BE2C (cell line): ENCODE measurements at regions not wholly inside any gene's neighbourhood (a gene's known extent, or its start where the extent isn't known, plus 50 kb on each side); places are given as distances from the start of the nearest gene placed in this dataset.
A peak's percentile ranks its signal among the peaks of the same experiment; 100 is the strongest.

Experiments
- DNase-seq: peaks from one replicate; pipeline ENCODE4 v3.0.0-alpha.2; 2020
- H3K27me3 ChIP-seq: fragments of 250-450 bp; sonication (Bioruptor Pico); 2 replicates; pipeline ENCODE4 v1.5.1; 2020; ENCODE audit warnings: mild to moderate bottlenecking
- H3K36me3 ChIP-seq: fragments of 250-450 bp; sonication (Bioruptor Pico); 2 replicates; pipeline ENCODE4 v1.5.1; 2020; ENCODE audit warnings: mild to moderate bottlenecking
- H3K4me1 ChIP-seq: fragments of 250-450 bp; sonication (Bioruptor Pico); 2 replicates; pipeline ENCODE4 v1.5.1; 2020
- H3K4me3 ChIP-seq: 2 replicates; pipeline ENCODE4 v1.5.1; 2011; ENCODE audit warnings: low read depth, low read length
- H3K9me3 ChIP-seq: fragments of 250-450 bp; sonication (Bioruptor Pico); 2 replicates; pipeline ENCODE4 v1.5.1; 2020
- TF ChIP-seq, protein P1 (sequence below): IDR thresholded peaks from 2 replicates; pipeline ENCODE4 v1.5.1; 2012; ENCODE audit warnings: mild to moderate bottlenecking, low read depth, low read length

DNA sequence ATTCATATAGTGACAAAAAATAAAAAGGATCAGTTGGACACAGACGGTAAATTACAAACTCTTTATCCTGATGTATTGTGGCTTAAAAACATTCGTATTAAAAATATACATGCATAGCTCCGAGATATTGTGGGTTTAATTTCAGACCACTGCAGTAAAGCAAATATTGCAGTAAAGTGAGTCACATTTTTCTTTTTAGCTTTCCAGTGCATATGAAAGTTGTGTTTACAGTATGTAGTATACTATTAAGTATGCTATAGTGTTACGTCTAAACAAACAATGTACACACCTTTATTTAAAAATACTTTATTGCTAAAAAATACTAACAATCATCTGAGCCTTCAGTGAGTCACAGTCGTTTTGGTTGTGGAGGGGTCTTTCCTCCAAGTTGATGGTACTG lies 551.8 kb downstream of the CETN3 start:
- no peaks in the 10 kb centered on the region for H3K36me3 ChIP-seq
- H3K4me1 ChIP-seq = no peaks in the 10 kb centered on the region
- no peaks in the 10 kb centered on the region for H3K9me3 ChIP-seq
- H3K4me3 ChIP-seq = no peak overlapping the region
- TF ChIP-seq, protein P1, sequence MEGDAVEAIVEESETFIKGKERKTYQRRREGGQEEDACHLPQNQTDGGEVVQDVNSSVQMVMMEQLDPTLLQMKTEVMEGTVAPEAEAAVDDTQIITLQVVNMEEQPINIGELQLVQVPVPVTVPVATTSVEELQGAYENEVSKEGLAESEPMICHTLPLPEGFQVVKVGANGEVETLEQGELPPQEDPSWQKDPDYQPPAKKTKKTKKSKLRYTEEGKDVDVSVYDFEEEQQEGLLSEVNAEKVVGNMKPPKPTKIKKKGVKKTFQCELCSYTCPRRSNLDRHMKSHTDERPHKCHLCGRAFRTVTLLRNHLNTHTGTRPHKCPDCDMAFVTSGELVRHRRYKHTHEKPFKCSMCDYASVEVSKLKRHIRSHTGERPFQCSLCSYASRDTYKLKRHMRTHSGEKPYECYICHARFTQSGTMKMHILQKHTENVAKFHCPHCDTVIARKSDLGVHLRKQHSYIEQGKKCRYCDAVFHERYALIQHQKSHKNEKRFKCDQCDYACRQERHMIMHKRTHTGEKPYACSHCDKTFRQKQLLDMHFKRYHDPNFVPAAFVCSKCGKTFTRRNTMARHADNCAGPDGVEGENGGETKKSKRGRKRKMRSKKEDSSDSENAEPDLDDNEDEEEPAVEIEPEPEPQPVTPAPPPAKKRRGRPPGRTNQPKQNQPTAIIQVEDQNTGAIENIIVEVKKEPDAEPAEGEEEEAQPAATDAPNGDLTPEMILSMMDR = no peak
- H3K27me3 ChIP-seq = no peaks in the 10 kb centered on the region
- no peak for DNase-seq

DNA sequence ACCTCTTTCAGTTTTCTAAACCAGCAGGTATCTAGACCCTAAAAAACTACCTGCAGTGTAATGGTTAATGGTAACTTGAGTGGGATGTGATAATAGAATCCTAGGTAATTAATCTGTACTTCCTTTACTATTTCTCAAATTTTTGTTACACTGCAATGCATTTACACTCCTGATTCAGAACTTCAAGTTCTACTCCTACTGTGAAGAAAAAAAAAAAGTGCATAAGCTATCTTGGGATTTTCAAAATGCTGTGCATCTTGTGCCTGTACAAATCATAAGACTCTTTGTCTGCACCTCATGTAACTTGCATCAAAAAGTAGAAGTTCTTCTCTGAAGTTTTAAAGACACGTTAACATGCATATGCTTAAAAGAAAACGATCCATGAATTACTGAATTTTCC lies 554.1 kb downstream of the CETN3 start:
- no peak for DNase-seq
- Histone ChIP-seq H3K4me3 (no peak overlapping the region), H3K27me3 (no peaks in the 10 kb centered on the region), H3K9me3 (no peaks in the 10 kb centered on the region), H3K36me3 (no peaks in the 10 kb centered on the region), H3K4me1 (no peaks in the 10 kb centered on the region)
- TF ChIP-seq, protein P1 = no peak

DNA sequence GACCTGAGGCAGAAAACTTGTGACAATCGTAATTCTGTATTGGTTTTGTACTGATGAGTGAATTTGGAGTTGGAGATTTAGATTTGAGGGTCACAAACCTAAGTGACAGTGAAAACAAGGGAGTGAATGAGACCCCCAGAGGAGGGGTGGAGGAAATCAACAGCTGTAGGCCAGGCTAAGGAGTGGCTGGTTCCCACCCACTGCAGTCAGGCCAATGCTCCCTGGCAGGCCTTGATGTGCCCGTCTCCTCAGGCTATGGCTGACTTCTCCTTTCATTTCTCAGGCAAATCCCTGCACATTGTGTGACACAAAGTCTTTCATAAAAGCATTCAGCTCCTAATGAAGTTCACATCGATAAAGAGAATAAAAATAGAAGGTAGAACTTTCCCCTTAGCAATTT lies 557.6 kb downstream of the CETN3 start:
- Histone ChIP-seq H3K9me3 (no peaks in the 10 kb centered on the region), H3K27me3 (no peaks in the 10 kb centered on the region), H3K36me3 (no peaks in the 10 kb centered on the region), H3K4me3 (no peak overlapping the region), H3K4me1 (peaks cover 20% of the 10 kb centered on the region)
- DNase-seq = no peak
- TF ChIP-seq, protein P1 = no peak

DNA sequence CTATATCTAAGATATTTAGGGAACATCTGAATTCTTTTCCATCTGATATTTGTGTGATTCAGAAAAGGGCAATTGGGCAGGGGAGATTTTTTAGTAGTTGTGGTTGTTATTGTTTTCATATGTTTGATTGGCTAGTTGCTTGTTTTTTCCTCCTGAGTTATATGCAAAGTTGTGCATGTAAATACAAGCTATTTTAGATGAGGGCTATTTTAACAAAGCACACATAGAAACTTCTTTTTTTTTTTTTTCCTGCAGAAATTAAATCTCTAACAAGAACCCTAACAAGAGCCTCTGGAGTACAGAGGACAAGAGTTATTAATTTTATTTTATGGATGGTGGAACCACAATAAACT lies 559.1 kb downstream of the CETN3 start:
- TF ChIP-seq, protein P1 = no peak
- Histone ChIP-seq H3K4me1 (peaks cover 20% of the 10 kb centered on the region), H3K4me3 (no peak overlapping the region), H3K36me3 (no peaks in the 10 kb centered on the region), H3K9me3 (no peaks in the 10 kb centered on the region), H3K27me3 (no peaks in the 10 kb centered on the region)
- DNase-seq = no peak

DNA sequence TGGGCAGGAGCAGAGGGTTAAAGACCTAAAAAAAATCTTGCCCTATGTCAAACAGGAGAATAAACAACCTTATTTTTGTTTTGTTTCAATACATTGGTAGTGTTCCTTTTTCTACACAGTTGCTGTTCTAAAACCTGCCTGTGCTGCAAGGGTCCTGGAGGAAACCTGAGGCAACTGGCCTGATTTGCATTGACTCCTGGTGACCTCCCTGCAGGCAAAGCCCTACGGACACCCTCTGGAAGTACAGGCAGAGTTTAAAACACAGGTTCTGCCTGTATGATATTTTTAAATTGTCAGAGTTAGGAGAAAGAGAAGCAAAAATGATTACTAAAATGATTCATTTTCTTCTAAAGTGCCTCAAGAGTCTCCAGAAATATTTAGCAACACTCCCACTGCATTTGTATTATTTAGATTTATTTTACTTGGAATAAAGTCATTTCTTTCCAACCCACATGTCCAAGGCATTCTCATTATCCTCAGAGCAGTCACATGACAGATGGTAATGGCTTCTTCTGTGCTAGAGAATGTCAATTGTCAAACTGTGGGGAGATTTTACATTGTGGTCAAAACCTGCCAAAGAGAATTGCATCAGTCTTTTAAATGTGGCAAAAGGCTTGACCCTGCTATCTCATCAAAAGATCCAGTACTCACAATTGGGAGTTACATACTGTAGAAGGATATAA lies 559.6 kb downstream of the CETN3 start:
- H3K9me3 ChIP-seq = no peaks in the 10 kb centered on the region
- TF ChIP-seq, protein P1 = no peak
- peaks cover 20% of the 10 kb centered on the region for H3K4me1 ChIP-seq
- no peak for DNase-seq
- no peaks in the 10 kb centered on the region for H3K27me3 ChIP-seq
- H3K36me3 ChIP-seq = no peaks in the 10 kb centered on the region
- no peak overlapping the region for H3K4me3 ChIP-seq

DNA sequence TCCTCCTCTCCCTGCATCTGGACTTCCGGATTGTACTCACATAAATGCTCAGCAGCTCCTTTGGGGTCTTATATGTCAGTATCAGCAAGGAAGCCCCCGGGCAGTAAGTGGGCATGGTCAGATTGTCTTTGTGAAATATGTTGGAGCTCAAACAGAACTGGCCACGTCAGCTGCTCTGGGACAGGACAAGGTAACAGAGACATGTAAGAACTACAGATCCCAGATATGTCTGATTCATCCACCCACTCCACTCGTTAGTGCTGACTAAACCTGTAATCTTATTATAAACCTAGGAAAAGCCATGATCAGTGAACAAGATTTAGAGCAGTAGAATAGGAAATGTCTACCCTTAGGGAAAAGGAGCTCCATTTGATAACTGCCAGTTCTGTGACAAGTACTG lies 561.8 kb downstream of the CETN3 start:
- Histone ChIP-seq H3K4me1 (peaks cover 20% of the 10 kb centered on the region), H3K9me3 (no peaks in the 10 kb centered on the region), H3K4me3 (peak overlapping the region; percentile 15), H3K27me3 (no peaks in the 10 kb centered on the region), H3K36me3 (no peaks in the 10 kb centered on the region)
- TF ChIP-seq, protein P1 = no peak
- peak; percentile 81 for DNase-seq
